Stimulated activated CD8-positive, alpha-beta memory T cell treated with anti-CD3 and anti-CD28 coated beads, Interleukin-15, amount 100 ng/mL, for 4 hours (primary cell): ENCODE measurements at regions not wholly inside any gene's neighbourhood (a gene's known extent, or its start where the extent isn't known, plus 50 kb on each side); places are given as distances from the start of the nearest gene placed in this dataset.

Experiments used
- DNase-seq, 2 donors: peaks; one replicate each; pipeline ENCODE4 v3.0.0-alpha.2; 2020; ENCODE audit warnings: low read depth in 2 of 2

GRCh38 chr14:94960285-94961001 is 190.5 kb upstream of the GSC start:
- no peak for DNase-seq

GRCh38 chr14:94953541-94954260 is 183.8 kb upstream of the GSC start:
- DNase-seq: no peak

- no peak for DNase-seq
These were observed 182.2 kb upstream of the GSC start for GRCh38 chr14:94952097-94952496.

- DNase-seq: no peak
These were observed 176.3 kb upstream of the GSC start for GRCh38 chr14:94946244-94946643.

GRCh38 chr14:94945615-94946014 is 175.7 kb upstream of the GSC start:
- DNase-seq: peak in 1 of 2 donors; percentile 15

- DNase-seq: no peak
These were observed 174.8 kb upstream of the GSC start for GRCh38 chr14:94944636-94945258.

GRCh38 chr14:94942601-94943000 is 172.7 kb upstream of the GSC start:
- DNase-seq: no peak

- no peak for DNase-seq
These were observed 171.4 kb upstream of the GSC start for GRCh38 chr14:94941311-94941710.

- DNase-seq: no peak
These were observed 170.5 kb upstream of the GSC start for GRCh38 chr14:94940263-94940993.

- DNase-seq: no peak
These were observed 168.1 kb upstream of the GSC start for GRCh38 chr14:94938016-94938415.

GRCh38 chr14:94936901-94937685 is 167.2 kb upstream of the GSC start:
- DNase-seq: no peak

- no peak for DNase-seq
These were observed 166.5 kb upstream of the GSC start for GRCh38 chr14:94936401-94936892.

GRCh38 chr14:94935706-94936300 is 165.9 kb upstream of the GSC start:
- DNase-seq: no peak

- no peak for DNase-seq
These were observed 164.4 kb upstream of the GSC start for GRCh38 chr14:94934276-94934810.

GRCh38 chr14:94933486-94933885 is 163.6 kb upstream of the GSC start:
- DNase-seq: no peak

GRCh38 chr14:94932589-94932988 is 162.7 kb upstream of the GSC start:
- DNase-seq: no peak

GRCh38 chr14:94930690-94931089 is 160.8 kb upstream of the GSC start:
- DNase-seq: no peak

- no peak for DNase-seq
These were observed 159.4 kb upstream of the GSC start for GRCh38 chr14:94929354-94929753.

- DNase-seq: no peak
These were observed 156.3 kb upstream of the GSC start for GRCh38 chr14:94926176-94926575.

- no peak for DNase-seq
These were observed 155.7 kb upstream of the GSC start for GRCh38 chr14:94925416-94926173.
